GM18519 (cell line): ENCODE measurements at regions not wholly inside any gene's neighbourhood (a gene's known extent, or its start where the extent isn't known, plus 50 kb on each side); places are given as distances from the start of the nearest gene placed in this dataset.
A peak's percentile ranks its signal among the peaks of the same experiment; 100 is the strongest.

ENCODE experiments used
- ATAC-seq: cut with Tn5 transposase; IDR thresholded peaks from one replicate; pipeline ENCODE4 v1.9.1; 2021; ENCODE audit warnings: mild to moderate bottlenecking, moderate library complexity; ENCODE audit not compliant: unreplicated experiment, low FRiP score

DNA sequence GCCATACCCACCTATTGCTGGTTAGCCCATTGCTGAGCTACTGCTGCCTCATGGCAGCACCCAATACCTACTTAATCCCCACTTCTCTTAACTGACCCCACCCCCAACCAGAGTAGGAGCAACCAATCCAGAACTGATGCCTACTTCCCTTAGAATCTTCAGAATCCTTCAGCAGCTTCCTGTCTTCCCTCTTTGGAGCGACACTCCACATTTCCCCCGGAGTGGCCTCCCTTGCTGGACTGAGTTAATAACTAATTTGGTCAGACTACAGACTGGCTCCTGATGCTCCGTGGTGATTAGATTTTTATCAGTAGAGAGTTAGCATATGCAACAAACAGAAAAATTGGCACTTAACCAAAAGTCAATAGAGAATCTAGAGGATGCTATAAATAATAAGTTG, 51.2 kb upstream of the UBR2 start:
- ATAC-seq = no peak

GRCh38 chr6:42511803-42512422, 51.9 kb upstream of the UBR2 start:
- no peak for ATAC-seq

GRCh38 chr6:42510795-42511194, 53.0 kb upstream of the UBR2 start:
- no peak for ATAC-seq

GRCh38 chr6:42509765-42510164, 54.1 kb upstream of the UBR2 start:
- peak; percentile 66 for ATAC-seq

DNA sequence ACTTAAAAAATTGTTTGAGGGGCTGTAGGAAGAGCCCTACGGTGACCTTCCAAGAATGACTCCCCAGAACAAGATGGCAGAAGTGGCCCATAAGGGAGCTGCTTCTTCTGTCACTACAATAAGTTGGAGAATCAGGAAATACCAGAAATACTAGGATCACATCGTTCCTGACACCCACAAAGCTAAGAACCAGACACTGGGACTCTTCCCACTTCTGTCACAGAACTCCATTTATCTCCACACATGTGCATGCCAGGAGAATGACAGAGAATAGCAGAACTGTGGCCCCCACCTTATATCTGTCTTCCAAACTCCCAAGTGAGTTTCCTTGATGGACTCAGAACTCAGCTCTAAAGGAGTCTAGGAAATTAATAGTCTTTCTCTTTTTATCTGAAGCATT, 54.6 kb upstream of the UBR2 start:
- no peak for ATAC-seq

DNA sequence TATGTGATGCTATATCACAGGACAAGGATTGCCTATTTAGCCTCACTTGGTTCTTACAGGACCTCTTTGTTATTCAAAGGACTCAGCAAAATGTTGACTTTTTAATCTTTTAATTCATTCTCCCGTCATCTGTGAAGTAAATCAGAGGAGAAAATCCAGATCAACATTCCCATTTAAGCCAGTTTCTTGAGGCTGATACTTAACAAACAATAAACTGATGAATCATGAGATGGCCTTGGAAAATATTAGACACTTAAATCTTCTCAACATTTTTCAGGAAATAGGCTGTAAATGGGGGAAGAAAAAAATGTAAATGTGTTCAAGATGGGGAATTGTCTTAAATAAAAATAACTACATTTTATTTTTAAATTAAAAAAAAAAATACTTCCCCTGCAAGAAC, 55.9 kb upstream of the UBR2 start:
- ATAC-seq = no peak

GRCh38 chr6:42507195-42507594, 55.5 kb upstream of the TRERF1 start:
- ATAC-seq = no peak

DNA sequence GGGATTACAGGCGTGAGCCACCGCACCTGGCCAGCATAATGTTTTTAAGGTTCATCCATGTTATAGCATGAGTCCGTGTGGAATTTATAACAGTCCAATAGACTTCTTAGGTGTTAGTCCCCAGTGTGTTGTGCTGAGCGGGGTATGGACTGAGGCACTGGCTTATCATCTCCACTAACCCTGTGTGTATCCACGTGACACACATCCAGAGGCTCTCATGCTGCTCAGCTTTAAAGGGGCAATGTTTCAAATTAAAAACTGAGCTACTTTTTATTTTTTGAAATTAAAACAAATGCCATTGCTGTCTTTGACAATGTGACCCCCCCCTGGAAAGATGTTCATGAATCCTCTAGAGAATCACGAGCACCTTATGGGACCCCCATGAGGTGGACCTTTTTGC, 54.3 kb upstream of the TRERF1 start:
- no peak for ATAC-seq

DNA sequence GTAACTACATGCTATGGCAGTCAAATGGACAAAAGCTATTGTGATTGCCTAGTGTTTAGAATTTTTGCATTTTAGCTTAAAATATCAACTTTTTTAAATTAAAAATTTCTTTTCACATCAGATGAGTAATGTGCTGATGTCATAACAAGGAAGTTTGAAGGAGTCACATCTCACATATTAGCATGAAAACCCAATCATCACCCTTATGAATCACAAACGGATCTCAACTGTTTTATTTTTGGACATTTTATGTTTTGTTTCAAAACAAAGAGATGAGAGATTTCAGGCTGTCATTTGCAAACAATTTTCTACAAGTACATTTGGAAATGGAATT, 53.6 kb upstream of the TRERF1 start:
- no peak for ATAC-seq

DNA sequence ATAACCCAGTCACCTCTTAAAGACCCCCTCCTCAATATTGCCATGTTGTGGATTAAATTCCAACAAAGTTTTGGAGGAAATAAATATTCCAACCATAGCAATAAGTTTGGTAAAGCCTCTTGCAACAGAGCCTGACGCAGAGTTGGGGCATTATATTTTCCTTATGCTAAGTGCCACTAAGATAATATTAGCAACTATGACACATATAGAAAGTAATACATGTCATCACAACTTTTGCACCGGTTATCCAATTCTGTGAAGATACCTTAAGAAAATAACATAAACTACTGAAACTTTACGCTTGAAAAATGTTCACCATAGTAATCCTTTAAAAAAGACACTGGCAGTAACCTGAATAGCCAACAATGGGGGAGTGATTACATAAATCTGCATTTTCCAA, 52.2 kb upstream of the TRERF1 start:
- ATAC-seq = no peak

DNA sequence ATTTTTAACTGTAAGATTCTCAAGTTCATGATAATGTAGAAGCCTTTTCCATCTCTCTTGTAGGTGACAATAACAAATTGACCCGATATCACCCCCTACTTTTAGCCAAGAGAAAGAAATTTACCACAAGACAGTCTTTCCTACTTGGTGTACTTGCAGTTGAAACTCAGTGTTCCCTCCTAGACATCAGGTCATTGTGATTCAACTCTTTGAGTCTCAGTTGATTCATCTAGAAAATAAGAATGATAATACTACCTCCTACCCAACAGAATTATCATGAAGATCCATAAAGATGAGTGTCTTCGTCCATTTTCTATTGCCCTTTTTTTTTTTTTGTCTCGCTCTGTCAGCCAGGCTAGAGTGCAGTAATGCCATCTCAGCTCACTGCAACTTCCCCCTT, 51.3 kb upstream of the TRERF1 start:
- no peak for ATAC-seq

DNA sequence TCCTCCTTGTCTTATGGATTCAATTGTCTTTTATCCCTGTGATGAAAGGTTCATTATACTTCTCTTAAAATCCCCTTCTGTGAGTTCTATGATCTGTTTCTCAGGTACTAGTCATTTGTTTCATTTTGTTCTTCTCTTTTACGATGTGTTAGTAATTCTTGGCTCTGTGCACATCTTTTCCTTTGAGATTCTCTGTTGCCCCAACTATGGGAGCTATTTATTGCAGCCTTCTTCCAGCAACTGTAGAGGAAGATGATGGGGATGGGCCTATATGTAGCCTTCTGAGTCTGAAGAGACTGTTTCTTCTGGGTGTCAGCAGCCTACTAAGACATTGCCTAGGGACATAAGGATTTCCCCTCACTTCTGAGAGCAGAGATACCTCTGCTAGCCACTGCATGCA, 50.4 kb upstream of the TRERF1 start:
- no peak for ATAC-seq
